DND-41 (cell line): ENCODE measurements at regions not wholly inside any gene's neighbourhood (a gene's known extent, or its start where the extent isn't known, plus 50 kb on each side); places are given as distances from the start of the nearest gene placed in this dataset.

Experiments used
- ATAC-seq: fragments of 200-7000 bp; cut with Tn5 transposase; 3 replicates; pipeline ENCODE4 v1.9.1; 2021; ENCODE audit warnings: low read depth; ENCODE audit not compliant: insufficient read depth
- DNase-seq: peaks from one replicate; pipeline ENCODE4 v3.0.0-alpha.2; 2020
- H2AFZ ChIP-seq: 2 replicates; pipeline ENCODE4 v1.6.0; 2012; ENCODE audit warnings: low read depth, low read length
- H3K27ac ChIP-seq: 2 replicates; pipeline ENCODE4 v1.5.1; 2012; ENCODE audit warnings: low read length, inconsistent platforms
- H3K27me3 ChIP-seq: fragments of 200-600 bp; sonication (generic); 2 replicates; pipeline ENCODE4 v1.6.0; 2012; ENCODE audit warnings: low read length, mild to moderate bottlenecking, inconsistent platforms; ENCODE audit not compliant: insufficient read depth, poor library complexity
- H3K36me3 ChIP-seq: 2 replicates; pipeline ENCODE4 v1.5.1; 2012; ENCODE audit warnings: low read length, inconsistent platforms; ENCODE audit not compliant: insufficient read depth
- H3K4me1 ChIP-seq: 2 replicates; pipeline ENCODE4 v1.5.1; 2012; ENCODE audit warnings: mild to moderate bottlenecking, low read length; ENCODE audit not compliant: insufficient read depth
- H3K4me2 ChIP-seq: 2 replicates; pipeline ENCODE4 v1.6.0; 2012; ENCODE audit warnings: mild to moderate bottlenecking, moderate library complexity, low read length, inconsistent platforms; ENCODE audit not compliant: insufficient read depth
- H3K4me3 ChIP-seq, 2 experiments: fragments of 200-600 bp in 1 of 2; shearing (Covaris generic) in 1 of 2; 2 replicates each; pipeline ENCODE4 v1.5.1; 2012 to 2016; ENCODE audit warnings: inconsistent platforms in 2 of 2, low read length in 2 of 2, mild to moderate bottlenecking in 2 of 2, low read depth in 1 of 2, moderate library complexity in 1 of 2
- H3K79me2 ChIP-seq: 2 replicates; pipeline ENCODE4 v1.6.0; 2012; ENCODE audit warnings: low read length, inconsistent platforms; ENCODE audit not compliant: insufficient read depth
- H3K9ac ChIP-seq: 2 replicates; pipeline ENCODE4 v1.6.0; 2012; ENCODE audit warnings: low read depth, mild to moderate bottlenecking, inconsistent platforms, low read length, moderate library complexity
- H3K9me3 ChIP-seq: 2 replicates; pipeline ENCODE4 v1.5.1; 2012; ENCODE audit warnings: low read length, moderate library complexity, mild to moderate bottlenecking, inconsistent platforms; ENCODE audit not compliant: insufficient read depth, severe bottlenecking
- H4K20me1 ChIP-seq: 2 replicates; pipeline ENCODE4 v1.6.0; 2012; ENCODE audit warnings: low read length; ENCODE audit not compliant: insufficient read depth
- EZH2 ChIP-seq: IDR thresholded peaks from 3 replicates; pipeline ENCODE4 v1.6.1; 2012; ENCODE audit warnings: borderline replicate concordance, low read depth, mild to moderate bottlenecking, moderate library complexity, low read length, inconsistent platforms; ENCODE audit not compliant: severe bottlenecking
- TF ChIP-seq, protein P1 (sequence below): IDR thresholded peaks from 2 replicates; pipeline ENCODE4 v1.5.1; 2012; ENCODE audit warnings: borderline replicate concordance, low read length, moderate library complexity, mild to moderate bottlenecking; ENCODE audit not compliant: poor library complexity, severe bottlenecking; ENCODE audit errors: extremely low read depth

DNA sequence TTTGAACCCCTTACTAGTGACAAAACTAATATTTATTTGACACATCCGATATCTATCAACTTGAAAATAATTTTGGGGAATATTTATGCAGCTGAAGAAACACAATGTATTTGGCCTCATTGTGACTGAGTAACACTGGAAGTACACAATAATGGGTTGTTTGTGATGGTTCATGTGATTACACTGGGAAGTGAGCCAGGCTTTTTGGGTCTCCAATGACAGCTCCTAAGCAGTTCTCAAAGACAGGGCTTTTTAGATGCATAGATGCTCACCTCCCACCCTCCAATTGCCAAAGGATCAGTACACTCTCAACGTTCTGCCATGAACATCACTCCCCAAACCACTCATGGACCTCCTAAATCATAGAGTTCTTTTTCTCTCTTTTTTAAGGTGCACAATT lies 170.0 kb downstream of the SLC24A2 start:
- no peak for ATAC-seq
- no peak overlapping the region for H3K4me3 ChIP-seq
- H3K79me2 ChIP-seq, result no peaks in the 10 kb centered on the region
- H3K4me1 ChIP-seq, result no peaks in the 10 kb centered on the region
- H3K27me3 ChIP-seq, result peaks cover 2% of the 10 kb centered on the region
- no peak overlapping the region for H3K9ac ChIP-seq
- H3K36me3 ChIP-seq, result no peaks in the 10 kb centered on the region
- no peaks in the 10 kb centered on the region for H4K20me1 ChIP-seq
- H3K4me2 ChIP-seq, result no peak overlapping the region
- no peak for DNase-seq
- no peak overlapping the region for H2AFZ ChIP-seq
- no peaks in the 10 kb centered on the region for H3K9me3 ChIP-seq
- TF ChIP-seq, protein P1, sequence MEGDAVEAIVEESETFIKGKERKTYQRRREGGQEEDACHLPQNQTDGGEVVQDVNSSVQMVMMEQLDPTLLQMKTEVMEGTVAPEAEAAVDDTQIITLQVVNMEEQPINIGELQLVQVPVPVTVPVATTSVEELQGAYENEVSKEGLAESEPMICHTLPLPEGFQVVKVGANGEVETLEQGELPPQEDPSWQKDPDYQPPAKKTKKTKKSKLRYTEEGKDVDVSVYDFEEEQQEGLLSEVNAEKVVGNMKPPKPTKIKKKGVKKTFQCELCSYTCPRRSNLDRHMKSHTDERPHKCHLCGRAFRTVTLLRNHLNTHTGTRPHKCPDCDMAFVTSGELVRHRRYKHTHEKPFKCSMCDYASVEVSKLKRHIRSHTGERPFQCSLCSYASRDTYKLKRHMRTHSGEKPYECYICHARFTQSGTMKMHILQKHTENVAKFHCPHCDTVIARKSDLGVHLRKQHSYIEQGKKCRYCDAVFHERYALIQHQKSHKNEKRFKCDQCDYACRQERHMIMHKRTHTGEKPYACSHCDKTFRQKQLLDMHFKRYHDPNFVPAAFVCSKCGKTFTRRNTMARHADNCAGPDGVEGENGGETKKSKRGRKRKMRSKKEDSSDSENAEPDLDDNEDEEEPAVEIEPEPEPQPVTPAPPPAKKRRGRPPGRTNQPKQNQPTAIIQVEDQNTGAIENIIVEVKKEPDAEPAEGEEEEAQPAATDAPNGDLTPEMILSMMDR, result no peak
- TF ChIP-seq EZH2, result no peak
- no peak overlapping the region for H3K27ac ChIP-seq

DNA sequence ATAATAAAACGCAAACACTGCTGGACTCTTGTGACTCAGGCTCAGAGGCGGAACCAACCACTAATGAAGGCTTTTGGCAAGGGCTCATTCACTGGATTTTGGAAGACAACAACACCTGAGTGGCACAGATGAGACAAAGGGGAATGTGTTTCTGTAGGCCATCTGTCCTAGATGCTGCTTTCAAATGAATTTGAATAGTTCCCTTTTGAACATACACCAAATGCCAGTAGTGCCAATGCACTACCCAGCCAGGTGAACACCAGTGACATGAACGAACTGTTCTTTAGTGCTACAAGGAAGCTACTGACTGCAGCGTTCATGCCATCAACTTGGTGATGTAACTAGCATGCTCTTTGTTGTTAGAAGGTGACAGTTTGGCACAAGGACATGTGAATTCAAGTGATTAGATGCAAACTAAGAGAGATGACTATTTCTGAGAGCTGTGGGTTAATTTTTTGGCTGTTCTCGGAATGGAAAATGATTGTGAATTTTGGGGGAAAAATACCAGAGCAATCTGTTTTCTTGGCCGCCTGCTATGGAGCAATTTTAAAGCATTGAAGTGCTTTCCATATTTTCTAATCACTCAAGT lies 173.7 kb downstream of the SLC24A2 start:
- no peak overlapping the region for H2AFZ ChIP-seq
- H3K4me3 ChIP-seq, result no peak overlapping the region
- no peak for TF ChIP-seq EZH2
- TF ChIP-seq, protein P1, result no peak
- no peak overlapping the region for H3K4me2 ChIP-seq
- H3K36me3 ChIP-seq, result no peaks in the 10 kb centered on the region
- peaks cover 2% of the 10 kb centered on the region for H3K27me3 ChIP-seq
- H3K79me2 ChIP-seq, result no peaks in the 10 kb centered on the region
- DNase-seq (no peak), ATAC-seq (no peak)
- no peaks in the 10 kb centered on the region for H3K4me1 ChIP-seq
- H3K27ac ChIP-seq, result no peak overlapping the region
- H3K9me3 ChIP-seq, result no peaks in the 10 kb centered on the region
- no peak overlapping the region for H3K9ac ChIP-seq
- H4K20me1 ChIP-seq, result no peaks in the 10 kb centered on the region

DNA sequence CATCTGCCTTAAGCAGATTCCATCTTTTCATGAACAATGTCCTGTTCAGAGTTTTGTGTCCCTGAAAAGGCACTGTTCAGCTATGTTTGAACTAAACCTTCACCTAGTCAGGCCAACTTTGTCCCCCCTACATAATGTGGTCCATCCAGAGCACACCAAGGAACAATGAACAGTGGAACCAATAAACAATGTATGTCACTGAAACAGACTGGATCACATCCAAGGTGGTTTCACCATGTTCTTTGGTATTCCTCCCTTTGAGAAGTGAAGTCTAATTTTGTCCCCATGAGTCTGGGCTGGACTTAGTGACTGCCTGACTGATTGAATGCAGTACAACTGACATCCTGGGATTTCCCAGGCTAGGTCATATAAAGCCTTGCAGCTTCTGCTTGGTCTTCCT lies 174.5 kb downstream of the SLC24A2 start:
- TF ChIP-seq, protein P1, result no peak
- no peak for TF ChIP-seq EZH2
- Histone ChIP-seq H3K9me3 (no peaks in the 10 kb centered on the region), H3K4me1 (no peaks in the 10 kb centered on the region), H4K20me1 (no peaks in the 10 kb centered on the region), H3K79me2 (no peaks in the 10 kb centered on the region), H3K27ac (no peak overlapping the region), H3K4me2 (no peak overlapping the region), H3K36me3 (no peaks in the 10 kb centered on the region), H3K9ac (no peak overlapping the region), H3K27me3 (peaks cover 2% of the 10 kb centered on the region), H2AFZ (no peak overlapping the region), H3K4me3 (no peak overlapping the region)
- DNase-seq (no peak), ATAC-seq (no peak)

DNA sequence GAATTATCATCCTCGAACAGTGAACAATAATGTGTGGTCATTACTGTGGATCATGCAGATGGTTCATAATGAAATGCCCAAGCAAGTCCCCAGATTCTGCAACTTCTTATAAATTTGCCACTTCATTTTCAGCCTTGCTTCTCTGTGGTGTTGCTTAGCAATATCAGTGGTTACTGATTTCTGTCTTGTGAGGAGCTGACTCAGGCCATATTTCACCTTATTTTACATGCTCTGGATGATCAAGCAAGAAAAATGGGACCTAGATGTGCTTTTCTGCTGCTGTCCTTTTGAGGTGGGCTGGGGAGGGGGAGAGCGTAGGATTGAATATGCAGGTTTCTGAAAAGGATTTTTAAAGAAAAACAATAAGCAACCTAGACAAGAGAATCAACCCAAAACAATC lies 188.3 kb downstream of the SLC24A2 start:
- no peak for ATAC-seq
- Histone ChIP-seq H3K27ac (no peak overlapping the region), H3K9ac (no peak overlapping the region), H3K4me2 (no peak overlapping the region), H3K79me2 (no peaks in the 10 kb centered on the region), H3K9me3 (no peaks in the 10 kb centered on the region), H4K20me1 (no peaks in the 10 kb centered on the region), H3K4me1 (no peaks in the 10 kb centered on the region), H3K36me3 (no peaks in the 10 kb centered on the region), H3K27me3 (peaks cover 2% of the 10 kb centered on the region), H2AFZ (no peak overlapping the region), H3K4me3 (no peak overlapping the region)
- DNase-seq, result no peak
- TF ChIP-seq EZH2, result no peak
- TF ChIP-seq, protein P1, result no peak
